NCI-H187 (cell line): ENCODE measurements at regions not wholly inside any gene's neighbourhood (a gene's known extent, or its start where the extent isn't known, plus 50 kb on each side); places are given as distances from the start of the nearest gene placed in this dataset.
"Not testable (repeated sequence)": the region's sequence is repeated elsewhere in the genome, so short reads cannot be mapped to it uniquely, and the experiment has no call there.

ENCODE experiments used
- DNase-seq, 2 experiments: peaks; one replicate each; lab custom pipeline; 2025; lab: John Stamatoyannopoulos, UW

- DNase-seq = no peak
Observed at GRCh38 chr12:90502070-90502469, 452.9 kb downstream of the CCER1 start.

GRCh38 chr12:90501412-90501811 lies 453.6 kb downstream of the CCER1 start:
- DNase-seq = no peak

DNA sequence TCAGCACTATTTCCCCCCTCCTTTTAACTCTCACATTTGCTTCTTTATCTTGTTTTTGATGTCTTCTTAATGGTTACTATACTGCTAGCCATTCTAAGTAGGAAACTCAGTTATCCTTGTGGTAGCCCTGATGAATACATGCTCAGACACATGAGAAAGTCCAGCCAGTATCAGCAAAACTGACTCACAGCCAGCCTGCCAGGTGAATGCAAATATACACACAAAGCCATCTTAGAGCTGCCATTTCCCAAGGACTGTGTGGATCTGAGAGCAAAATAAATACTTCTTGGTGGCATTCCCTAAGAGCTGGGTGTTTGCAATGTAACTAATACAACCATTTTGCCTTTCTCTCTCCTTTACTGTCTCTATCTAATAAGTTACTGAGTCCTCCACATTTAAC lies 455.2 kb downstream of the CCER1 start:
- DNase-seq = no peak

GRCh38 chr12:90497923-90498545 lies 456.9 kb downstream of the CCER1 start:
- no peak for DNase-seq

DNA sequence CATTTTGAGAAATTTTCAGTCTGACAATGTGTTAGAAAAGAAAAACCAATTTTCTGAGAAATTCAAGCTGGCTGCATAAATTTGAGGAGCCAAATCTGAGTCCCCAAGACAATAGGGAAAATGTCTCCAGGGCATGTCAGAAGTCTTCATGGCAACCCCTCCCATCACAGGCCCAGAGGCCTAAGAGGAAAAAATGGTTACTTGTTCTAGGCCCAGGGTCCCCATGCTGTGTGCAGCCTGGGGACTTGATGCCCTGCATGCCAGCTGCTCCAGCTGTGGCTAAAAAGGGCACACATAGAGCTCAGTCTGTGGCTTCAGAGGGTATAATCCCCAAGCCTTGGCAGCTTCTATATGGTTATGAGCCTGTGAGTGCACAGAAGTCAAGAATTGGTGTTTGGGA lies 464.6 kb downstream of the CCER1 start:
- no peak for DNase-seq

DNA sequence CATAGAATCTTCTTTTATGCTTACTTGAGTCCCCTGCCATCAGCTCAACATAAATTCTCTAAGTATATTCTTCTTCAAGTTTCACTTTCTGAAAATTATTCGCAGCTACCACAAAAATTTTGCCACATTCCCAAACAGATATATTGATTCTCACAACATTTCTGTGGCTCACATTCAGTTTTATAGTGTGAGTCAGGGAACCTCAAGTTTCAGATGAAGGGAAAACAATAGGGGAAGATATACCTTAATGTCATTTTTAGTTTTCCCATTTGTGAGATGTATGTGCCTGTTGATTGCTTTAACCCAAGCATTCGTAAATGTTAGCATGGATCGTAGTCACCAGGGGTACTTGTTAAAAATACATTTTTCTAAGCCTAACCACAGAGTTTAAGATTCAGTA lies 465.8 kb downstream of the CCER1 start:
- DNase-seq = no peak

DNA sequence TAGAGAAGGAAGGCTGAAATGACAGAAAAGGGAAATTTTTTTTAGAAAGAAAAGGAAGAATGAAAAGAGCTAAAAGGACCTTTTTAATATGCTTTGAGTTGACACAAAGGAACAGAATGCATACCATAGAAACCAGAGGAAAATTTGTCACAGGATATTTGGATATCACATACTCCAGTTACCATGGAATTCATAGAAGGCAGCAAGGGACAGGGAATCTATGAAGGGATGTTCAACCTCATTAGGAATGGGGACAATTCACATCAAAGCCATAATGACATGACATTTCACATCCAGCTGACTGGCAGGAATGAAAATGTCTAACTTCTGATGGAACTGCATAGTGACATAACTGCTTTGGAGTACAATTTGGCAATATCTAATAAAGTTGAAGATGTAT lies 469.4 kb downstream of the CCER1 start:
- no peak for DNase-seq

- no peak for DNase-seq
Observed at GRCh38 chr12:90484094-90484493, 470.9 kb downstream of the CCER1 start.

DNA sequence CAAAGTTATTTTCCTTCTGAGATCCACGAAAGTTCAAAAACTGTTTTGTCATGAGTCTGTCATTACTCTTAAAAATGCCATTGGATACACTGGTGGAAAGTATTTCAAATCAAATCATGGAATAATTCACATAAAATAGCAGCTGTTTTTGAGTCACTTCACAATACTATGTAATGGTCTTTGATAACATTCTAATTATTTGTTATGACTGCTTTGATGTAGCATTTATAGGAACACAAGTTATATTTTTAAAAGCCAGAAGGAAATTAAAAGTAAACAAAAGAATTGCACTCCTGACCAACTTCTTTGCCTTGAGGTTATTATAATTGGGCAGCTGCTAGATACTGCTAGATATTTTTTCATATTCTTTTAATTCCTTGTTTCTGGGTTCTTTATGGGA lies 473.2 kb downstream of the CCER1 start:
- DNase-seq = no peak

- no peak for DNase-seq
Observed at GRCh38 chr12:90479237-90479636, 475.7 kb downstream of the CCER1 start.

DNA sequence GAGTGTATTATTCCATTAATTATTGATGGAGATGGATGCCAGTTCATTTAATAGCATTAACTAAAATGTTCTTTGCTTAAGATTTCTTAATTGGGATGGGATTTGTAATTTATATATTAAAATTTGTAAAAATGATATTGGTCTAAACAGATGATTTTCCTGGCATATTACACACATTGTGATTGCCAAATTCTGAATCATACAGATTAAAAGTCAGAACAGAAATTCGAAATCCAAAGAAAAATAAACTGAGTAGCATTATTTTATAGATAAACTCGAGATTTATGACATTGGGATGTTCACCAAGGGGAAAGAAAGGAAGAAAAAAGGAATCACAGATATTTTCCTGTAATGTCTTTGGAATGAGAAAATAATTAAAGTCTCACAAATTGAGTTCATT lies 481.1 kb downstream of the CCER1 start:
- DNase-seq = no peak

- no peak for DNase-seq
Observed at GRCh38 chr12:90460681-90461080, 494.3 kb downstream of the CCER1 start.

GRCh38 chr12:90456248-90456647 lies 498.7 kb downstream of the CCER1 start:
- DNase-seq = no peak

DNA sequence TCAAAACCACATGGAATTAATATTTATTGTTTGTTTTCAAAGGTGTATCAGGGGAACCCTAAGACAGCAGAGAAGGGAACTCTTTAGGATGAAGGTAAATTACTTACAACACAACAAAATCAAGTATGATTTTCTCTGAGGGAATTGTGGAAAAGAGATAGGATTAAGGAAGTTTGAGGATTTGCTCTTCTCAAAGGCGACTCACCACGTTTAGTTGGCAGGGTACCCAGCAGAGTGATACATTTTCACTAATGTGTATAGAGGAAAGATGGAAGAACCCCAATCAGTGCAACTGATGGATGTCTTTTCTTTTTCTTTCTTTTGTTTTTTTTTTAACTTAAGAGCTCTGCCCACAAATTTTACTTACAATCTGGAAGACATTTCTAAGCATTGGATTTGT lies 499.2 kb downstream of the CCER1 start:
- no peak for DNase-seq

DNA sequence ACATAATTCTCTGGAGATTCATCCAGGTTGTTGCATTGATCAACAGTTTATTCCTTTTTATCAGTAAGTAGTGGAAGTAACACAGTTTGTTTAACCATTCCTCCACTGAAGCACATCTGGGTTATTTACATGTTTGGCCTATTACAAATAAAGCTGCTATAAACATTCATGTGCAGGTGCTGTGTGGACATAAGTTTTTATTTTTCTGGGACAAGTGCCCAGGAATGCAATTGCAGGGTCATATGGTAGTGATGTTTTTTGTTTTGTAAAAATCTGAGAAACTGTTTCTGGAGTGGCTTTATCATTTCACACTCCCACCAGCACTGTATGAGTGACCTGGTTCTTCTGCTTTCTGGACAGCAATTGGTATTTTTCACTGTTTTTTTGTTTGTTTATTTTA lies 505.4 kb downstream of the CCER1 start:
- DNase-seq = no peak

- not testable (repeated sequence) for DNase-seq
Observed at GRCh38 chr12:90443466-90443865, 511.5 kb downstream of the CCER1 start.

GRCh38 chr12:90441431-90441830 lies 513.5 kb downstream of the CCER1 start:
- no peak for DNase-seq

- no peak for DNase-seq
Observed at GRCh38 chr12:90428881-90429280, 526.1 kb downstream of the CCER1 start.

DNA sequence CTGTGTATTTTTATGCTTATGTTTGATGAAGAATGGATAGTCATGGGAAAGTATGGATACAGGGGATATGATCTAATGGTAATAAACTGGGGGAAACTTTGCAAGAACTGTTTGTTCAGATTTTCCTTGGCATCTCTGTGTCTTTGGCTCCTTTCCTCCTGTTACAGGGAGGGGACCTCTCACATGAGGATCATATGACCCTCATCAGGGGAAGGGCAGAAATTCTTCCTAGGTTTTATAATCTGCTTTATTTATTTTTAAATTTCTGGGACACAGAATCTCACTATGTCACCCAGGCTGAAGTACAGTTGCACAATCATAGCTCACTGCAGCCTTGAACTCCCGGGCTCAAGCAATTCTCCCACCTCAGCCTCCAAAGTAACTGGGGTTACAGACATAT lies 526.5 kb downstream of the CCER1 start:
- no peak for DNase-seq

GRCh38 chr12:90423965-90424364 lies 531.0 kb downstream of the CCER1 start:
- DNase-seq = no peak

- DNase-seq = no peak
Observed at GRCh38 chr12:90410962-90411361, 544.0 kb downstream of the CCER1 start.

DNA sequence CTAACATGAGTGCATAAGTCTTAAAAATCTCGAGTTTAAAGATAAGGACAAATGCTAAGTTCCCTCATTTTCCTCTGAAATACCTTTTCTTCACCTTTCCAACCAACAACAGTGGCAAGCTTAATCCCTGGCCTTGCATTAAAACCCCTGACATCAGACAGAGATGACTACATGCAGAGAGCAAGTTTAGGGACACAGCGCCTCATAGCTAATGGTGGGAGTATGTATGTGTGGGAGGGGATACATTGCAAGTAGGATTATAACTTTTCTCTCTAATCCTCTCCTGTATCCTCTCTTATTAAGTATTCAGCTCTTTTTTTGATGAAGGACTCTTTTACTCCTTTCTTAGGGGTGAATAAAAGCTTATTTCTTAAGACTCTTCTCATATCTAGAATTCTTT lies 547.1 kb downstream of the CCER1 start:
- DNase-seq = no peak

DNA sequence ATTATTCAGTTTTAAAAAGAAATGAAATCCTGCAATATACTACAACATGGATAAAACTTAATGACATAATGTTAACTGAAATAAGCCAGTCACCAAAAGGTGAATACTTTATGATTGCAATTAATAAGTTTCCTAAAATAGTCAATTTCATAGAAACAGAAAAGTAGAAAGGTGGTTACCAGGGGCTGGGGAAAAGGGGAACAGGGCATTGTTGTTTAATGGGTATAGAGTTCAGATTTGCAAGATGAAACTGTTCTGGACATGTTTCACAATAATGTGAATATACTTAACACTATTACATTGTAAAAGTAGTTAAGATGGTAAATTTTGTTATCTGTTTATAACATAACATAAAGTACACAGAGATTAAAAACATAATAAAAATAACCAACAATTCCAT lies 550.9 kb downstream of the CCER1 start:
- no peak for DNase-seq

GRCh38 chr12:90401185-90401584 lies 553.8 kb downstream of the CCER1 start:
- DNase-seq = no peak

DNA sequence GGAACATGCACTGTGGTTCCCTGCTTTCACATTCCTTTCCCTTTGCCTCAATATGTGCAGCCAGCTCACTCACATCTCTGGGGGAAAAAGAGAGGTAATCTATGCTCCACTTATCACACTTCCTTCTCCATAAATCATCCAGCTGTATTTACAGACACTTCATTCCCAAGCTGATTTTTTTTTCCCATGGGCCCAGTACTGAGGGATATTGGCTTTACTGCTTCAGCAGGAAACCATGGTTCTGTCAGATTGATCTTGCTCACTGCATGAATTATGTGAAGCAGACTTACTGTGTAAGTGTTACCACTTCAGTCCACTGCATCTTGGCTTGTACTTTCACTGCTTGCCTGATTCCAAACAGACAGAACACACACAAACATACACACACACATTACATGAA lies 555.6 kb downstream of the CCER1 start:
- peak; percentile 12 to 25 for DNase-seq
